Stimulated activated CD8-positive, alpha-beta memory T cell treated with anti-CD3 and anti-CD28 coated beads, Interleukin-4, amount 100 ng/mL, for 48 hours (primary cell): ENCODE measurements at regions not wholly inside any gene's neighbourhood (a gene's known extent, or its start where the extent isn't known, plus 50 kb on each side); places are given as distances from the start of the nearest gene placed in this dataset.

Experiments
- DNase-seq: peaks from one replicate; pipeline ENCODE4 v3.0.0-alpha.2; 2020

DNA sequence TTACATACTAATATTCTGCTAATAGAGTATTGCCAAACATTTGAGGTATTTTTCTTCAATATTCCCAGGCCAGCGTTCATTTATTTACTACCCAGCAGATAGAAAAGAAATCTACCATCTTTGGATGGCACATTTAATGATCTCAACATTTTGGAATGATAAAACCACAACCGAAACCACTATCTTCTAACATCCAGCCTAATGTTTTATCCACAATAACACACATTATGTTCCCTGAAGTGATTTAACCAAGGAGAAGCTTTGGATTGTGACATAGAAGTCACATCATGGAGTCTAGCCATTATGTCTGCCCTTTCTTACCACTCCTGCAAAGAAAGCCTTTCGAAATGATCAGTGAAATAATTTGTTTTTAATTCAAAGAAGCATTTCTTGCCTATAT lies 497.1 kb upstream of the PLXNA2 start:
- DNase-seq = no peak

DNA sequence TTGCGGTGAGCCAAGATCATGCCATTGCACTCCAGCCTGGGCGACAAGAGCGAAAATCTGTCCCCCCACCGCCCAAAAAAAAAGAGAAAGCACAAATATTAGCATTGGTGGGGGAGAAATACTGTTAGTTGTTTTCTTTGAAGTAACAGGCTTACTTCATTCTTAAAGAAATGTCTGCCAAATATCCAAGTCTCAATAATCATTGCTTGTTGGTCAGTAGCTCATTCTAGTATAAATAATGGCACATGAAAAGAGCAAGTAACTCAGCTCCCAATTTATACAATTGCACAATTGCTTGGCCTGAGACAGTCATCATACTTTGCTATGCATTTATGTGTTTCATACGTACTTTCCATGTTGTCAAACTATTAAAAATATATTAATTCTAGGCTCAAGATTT lies 499.2 kb upstream of the PLXNA2 start:
- no peak for DNase-seq

DNA sequence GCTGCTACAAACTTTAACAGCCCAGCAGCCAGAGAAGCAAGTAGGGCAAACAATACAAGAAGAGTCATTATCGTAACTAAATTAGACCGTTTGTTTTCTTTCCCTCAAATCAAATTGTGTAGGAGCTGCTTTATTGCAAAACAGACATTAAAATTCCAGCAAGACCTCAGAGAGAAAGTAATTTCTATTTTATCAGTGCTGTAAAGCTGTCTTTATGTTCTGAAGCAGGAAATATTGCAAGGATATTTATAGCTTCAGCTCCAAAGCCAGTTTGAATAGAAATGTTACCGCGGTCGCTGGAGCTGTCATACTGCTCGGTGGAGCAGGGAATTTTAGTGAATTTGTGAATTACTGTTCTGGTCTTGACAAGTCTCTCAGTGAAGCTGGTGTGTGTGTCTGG lies 503.8 kb upstream of the PLXNA2 start:
- no peak for DNase-seq

DNA sequence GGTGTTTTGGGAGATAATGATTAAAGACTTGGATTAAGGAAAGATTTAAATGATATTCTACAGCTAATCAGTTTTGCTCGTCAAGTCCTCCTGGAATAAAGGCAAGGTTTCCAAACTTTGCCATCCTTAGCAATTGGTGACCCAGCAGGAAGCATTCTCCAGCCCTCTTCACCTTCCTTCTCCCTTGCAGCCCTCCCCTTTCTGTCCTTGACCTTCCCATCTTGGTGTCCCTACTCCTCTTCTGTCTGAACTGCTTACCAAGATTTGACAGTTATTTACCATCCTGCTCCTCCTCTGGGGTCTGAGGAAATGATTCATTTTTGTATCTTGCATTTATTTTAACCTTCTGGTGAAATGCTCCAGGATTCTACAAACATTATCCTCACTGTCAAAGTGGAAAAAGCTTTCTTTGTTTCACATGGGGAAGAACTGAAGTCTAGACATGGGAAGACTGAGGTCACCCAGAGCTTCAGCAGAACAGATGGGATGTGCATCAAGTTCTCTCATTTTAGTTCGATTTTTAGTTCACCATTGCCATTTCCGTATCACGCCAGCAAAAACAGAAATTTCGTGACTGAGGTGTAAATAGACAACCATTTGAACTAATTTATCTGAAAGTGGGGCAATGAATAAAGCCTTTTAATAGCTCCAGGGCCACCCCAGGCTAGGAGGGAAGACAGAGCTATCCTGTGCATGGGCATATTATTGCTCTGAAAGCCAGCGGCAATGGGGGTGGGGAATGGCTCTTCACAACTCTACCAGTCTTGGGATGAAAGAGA lies 504.4 kb upstream of the PLXNA2 start:
- no peak for DNase-seq

DNA sequence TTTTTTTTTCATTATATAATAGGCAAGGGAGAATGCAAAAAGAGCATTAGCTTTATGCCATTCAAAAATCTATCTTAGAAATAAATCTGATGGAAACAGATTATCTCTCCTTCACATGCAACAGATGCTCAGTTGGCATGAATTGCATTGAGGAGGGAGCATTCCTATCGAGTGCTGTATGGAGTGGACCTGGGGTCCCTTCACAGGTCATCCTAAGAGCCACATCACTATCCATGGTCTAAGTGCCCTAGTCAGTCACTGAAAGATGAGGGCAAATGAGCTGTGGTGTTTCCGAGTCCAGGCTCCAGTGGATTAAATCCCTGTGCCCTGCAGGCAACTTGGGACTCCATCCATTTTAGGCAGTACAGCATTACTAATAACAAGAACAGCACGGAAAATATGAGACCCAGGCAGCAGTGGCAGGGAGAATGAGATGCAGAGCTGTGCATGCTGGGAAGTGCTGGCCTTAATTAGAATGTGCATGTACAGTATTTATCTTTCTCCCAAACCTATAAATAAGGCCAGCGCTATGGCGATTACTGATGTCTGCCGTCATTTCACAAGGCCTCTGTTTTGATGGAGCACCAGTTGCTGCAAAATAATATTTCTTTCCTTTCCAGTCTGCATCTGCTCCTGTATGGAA lies 512.3 kb upstream of the PLXNA2 start:
- no peak for DNase-seq

DNA sequence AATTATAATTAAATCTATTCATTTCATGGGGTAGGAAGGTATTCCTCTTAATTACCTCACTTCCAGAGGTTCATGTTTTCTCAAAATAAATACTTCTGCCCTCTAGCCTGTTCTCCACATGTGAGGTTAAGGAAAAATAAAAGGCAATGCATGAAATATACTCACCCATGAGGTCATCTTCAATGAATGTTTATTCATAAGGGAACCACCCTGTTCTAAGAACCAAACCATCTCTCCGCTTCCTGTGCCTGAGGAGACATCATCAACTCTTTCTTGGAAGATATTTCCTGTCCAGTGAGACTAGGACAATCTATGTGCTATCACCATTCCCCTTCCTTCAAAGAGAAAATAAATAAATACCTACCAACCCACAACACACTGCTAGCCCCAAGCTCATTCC lies 513.7 kb upstream of the PLXNA2 start:
- DNase-seq = no peak

DNA sequence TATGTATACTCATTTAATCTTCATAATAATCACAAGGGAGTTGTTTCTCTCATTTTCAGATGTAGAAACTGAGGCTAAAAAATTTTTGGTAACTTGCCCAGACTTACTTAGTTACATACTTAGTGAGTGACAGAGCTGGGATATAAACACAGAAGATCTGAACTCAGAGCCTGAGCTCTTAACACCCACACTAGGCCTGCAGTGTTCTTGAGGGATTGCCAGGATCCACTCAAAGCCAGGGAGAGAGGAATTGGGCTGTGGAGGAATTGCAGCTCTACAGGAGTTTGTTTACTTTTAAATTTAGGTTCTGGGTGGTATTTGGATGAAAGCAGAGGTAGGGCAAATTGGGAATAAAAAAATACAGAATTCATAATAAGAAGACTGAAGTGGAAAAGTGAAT lies 515.1 kb upstream of the PLXNA2 start:
- no peak for DNase-seq

DNA sequence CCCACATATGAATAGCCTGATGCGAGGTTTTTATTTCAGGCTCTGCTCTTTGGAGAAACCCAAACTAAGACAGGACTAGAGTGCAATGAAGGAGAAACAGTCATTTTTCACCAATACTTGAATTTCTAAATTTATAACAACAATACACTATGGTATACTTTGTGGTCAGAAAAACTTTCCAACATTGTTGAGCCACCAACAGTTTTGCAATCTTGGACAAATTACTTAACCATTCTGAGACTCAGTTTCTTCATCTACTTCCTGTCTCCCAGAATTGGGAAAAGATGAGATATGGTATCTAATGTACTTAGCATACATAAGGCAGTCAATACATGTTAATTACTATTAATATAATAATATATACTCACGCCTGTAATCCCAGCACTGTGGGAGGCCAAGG lies 519.8 kb upstream of the PLXNA2 start:
- DNase-seq = no peak

DNA sequence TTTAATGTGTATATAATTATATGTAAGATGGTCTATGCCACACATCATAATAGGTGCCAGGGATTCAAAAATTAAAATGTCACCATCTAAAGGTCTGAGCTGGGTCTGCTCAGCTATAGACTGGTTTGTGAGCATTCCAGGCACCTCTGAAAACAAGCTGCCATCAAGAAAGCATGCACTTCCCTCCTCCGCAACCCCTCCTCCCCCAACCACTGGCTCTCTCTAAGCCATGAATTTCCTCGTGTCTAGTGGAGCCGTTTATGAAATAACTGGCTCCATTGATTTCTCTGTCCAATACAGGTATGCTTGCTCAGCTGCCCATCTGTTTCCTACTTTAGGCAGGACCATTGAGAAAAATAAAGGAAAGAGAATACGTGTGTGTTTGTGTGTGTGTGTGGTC lies 522.6 kb upstream of the PLXNA2 start:
- DNase-seq = no peak

DNA sequence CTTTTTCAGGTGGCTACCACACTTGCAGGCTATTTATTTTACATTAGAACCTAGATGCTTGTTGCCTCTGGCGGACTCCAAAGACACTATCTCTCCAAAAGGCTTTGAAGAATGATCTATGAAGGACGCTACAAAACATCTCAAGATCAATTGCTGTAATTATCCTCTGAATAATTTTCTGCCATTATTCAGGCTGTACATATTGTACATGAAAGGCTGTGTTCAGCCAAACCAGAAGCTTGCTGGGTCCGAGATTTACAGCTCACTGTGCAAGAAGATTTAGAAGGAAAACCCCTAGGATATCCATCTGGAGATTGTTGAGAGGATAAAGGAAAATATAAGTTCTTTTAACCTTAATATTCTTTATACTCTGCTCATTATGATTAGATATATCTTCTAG lies 523.6 kb upstream of the PLXNA2 start:
- no peak for DNase-seq

DNA sequence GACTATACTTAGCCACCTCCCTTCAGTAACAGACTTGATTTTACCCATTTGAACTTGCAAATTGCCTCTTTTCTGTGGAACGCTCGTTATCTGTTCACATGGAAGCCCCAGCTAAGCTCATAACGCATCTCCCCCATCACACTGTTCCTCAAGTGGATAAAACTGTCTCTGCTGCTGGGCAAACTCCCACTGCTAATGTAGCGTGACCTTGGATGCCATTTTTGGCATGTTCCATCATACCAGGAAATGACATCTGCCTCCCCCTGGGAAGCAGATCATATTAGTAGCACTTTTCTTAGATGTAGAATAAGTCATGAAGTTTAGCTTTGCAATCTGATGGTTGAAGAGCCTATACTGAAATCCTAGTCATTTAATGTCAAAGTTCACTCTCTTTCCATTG lies 528.7 kb upstream of the PLXNA2 start:
- DNase-seq = no peak

DNA sequence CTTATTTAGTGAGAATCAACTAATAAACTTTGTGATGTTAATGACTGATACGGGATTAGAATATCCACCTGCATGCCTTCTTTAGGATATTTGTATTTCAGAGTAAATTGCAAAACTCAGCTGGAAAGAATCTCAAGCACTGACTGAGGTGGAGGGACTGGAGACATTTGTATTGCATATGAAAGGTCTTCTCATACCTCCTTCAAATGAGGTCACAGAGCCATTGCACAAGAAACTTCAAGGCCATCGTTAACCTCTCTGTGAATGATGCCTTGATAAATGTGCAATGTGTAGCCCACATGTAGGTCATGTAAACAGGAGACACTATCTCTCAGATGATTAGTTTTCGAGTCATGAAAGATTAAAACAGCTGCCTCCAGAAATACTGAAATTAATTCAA lies 531.7 kb upstream of the PLXNA2 start:
- DNase-seq = no peak

DNA sequence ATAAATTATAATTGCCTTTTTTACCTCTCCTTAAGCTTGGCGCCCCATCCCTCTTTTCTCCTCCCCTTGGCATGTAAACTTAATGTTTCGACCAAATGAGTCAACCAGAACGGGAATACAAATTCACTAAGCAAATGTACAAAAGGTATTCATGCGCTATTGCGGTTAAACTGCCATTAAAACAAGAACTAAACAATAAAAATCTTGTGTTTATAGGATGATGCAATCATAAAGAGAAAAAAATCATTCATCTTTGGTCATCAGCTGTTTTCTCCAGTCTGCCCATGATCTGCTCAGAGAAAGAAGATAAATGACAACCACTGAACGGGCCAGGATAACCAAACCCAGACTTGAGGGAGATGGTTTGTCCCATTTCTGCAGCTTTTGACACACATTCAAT lies 534.2 kb upstream of the PLXNA2 start:
- no peak for DNase-seq

DNA sequence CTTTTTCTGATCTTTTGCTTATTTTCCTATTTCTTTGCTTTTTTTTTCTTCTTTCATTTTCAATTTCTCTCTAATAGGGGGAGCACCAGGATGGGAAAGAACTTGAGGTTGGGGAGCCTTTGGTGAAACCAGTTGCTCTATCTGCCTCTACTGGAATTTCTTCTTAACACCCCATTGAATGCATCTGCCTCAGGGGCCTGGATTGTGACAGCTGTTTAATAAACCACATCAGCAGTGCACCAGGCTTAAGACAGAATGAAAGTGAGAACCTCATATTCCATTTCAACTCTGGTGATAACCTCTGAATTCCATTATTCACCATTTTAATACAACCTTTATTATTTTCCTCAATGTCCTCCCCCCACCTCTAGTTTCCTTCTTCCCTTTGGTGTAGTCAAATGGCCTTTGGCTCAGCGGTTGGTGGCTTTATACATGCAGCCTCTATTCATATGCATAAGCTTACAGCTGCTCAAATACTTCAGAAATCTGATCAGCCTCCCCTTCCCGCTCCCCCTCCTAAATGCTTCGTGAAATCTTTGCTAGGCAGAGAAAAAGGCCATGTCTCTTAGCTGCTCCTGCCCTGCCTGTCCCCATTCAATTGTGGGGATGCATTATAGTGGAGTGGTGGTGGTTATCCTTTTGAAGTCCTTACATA lies 537.3 kb upstream of the PLXNA2 start:
- DNase-seq = no peak

DNA sequence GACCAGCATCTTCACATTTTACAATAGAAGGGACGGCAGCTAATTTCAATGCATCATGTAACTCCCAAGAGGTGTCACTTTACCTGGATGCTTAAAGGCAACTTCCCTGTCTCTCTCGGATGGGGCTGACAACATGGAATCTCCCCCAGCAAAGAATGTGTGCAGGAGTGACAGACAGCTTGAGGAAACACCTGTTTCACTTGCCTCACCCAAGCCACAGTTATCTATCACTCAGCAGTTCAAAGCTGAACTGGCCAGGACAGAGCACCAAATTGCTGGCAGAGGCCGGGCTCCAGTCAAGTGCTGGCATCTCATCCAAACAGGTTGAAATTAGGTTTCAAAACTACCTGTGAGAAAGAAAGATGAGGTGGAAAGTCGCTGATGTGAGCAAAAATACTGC lies 538.0 kb upstream of the PLXNA2 start:
- no peak for DNase-seq

DNA sequence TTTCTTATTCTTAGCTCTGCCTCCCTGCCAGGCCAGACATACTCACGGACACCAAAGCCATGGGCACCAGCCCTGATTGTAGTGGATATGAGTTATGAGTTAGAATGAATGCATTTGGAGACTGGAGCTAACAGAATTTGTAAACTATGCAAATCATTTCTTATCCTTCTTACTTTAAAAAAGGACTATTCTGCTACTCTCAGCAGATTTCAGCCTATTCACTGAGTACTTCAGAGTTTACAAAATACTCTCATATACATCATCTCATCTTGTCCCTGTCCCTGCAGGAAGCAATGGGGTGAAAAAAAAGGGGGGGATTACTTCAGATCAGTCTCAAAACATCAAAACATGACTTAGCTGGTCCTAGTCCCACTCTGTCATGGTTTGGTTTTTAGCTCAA lies 541.4 kb upstream of the PLXNA2 start:
- no peak for DNase-seq

DNA sequence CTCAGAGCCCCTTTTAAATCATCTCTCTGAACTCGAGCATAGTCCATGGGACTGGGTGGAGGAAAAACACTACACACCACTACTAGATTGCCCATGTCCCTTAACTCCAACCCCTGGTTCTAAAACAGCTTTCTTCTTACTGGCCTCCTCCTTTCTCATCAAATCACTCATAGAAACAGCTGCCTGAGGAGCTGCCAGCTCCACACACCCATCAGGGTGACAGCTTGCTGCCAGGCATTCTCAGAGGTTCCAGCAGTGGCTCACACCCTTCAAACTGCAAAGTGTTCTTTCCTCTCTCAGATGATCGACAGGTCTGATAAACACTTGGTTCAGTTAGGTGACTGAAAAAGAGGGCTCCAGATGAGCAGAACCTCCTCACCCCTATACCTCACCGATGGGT lies 543.0 kb upstream of the PLXNA2 start:
- DNase-seq = no peak

DNA sequence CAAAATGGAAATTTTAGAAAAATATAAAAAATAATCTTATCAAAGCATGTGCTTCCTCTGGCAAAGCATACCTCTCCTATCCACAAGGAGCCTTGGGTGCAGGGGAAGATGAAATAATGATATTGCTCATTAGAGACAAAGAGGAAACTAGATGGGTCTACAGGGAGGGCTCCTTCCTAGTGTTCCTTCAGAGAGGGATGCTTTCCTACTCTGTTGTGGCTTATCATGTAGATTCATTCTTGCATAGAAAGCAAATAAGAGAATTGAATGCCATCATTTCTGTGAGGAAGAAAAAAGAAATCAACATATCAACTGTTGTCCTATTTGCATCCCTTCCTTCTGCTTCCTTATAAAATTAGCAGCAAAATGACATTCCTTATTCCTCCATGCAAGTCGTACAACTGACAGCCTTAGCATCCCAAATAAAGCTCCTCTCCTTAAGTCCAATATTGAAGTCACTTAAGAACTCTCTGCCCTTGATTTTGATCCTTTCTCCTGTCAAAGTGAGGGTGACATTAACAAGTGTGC lies 543.9 kb upstream of the PLXNA2 start:
- DNase-seq = no peak

DNA sequence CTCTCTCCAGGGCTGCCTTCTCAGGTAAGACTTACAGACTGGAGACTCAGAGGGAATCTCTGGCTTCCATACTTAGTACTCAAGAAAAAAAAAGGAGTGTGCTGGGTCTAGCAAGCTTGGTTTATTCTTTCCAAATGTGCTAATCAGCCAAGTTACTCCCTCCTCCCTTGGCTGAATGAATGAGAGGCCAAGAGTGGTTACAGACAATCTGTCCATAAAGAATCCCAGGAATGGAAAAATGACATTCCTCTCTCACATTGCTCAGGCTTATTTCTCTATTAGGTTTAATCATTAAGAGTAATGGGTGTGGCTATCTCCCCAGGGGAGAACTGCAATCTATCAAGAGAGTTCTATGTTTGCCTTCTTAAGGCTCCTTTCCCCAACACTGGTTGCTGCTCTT lies 547.3 kb upstream of the PLXNA2 start:
- DNase-seq = no peak

DNA sequence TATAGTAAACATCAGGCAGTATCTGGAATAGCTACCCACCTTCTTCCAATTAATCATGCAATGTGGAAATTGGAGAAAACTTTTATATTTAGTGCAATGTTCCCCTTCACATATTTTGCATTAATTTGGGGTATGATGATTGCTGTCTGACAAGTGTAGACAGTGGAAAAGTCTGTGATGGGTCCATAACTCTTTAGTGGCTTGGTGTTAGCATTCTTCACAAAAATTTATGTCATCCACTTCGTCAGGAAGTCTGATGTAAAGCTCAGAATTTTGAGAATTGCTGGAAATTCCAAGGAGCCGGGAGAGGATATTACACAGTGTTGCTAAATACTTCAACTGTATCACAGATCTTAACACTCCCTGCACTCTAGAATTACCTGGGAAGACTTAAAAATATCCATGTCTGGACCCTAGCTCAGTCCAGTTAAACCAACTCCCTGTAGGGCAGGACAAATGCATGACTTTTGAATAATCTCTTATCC lies 549.7 kb upstream of the PLXNA2 start:
- no peak for DNase-seq

DNA sequence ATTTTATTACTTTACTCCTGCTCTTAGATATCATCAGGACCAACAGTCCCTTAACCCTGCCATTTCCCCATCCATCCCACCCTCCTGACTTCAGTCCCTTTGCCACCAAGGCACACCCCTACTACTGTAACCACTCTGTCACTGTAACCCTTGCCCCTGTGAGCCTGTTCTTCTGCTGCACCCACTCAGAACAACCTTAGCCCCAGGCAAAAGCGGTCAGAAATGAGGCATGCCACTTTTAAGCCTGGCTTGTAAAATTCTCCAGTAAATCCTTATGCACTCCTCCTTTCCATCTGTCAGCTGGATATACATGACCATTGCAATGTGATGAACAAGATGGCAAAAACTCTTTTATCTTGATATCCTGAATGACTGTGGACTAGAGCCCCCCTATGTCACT lies 555.0 kb upstream of the PLXNA2 start:
- DNase-seq = no peak

DNA sequence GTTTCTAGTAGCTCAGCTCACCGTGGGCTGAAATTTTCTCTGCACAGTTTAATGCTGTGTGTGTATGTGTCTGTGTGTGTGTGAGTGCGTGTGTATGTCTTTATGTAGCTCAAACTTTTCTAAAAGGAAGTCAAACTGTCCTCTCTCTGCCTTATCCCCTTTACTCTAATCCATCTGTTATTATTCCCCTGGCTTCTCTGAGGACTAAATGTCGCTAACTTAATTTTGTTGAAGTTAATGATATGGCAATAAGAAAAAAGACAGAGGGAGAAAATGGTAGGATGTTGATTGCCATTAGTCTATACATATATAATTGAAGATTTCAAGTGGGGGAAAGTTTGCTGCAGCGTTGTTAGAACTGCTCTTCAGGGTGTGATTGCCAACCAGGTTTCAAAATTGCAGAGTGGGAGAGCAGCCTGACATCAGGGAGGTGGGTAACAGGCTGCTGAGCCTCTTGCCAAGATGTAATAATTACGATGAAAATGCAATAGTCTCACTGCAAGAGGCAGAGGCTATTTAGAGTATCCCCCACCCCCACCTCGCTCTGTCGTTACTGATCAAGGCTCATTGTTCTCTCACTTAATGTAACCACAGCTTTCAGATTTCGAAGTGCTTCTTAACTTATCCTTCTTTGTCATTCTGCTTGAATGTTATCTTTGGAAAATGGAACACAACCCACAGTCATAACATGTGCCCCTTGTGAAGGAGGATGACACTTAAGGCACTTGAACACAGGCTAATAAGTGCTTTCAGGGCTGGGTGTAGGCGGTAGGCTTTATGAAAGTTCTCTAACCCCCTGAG lies 559.0 kb upstream of the PLXNA2 start:
- no peak for DNase-seq

DNA sequence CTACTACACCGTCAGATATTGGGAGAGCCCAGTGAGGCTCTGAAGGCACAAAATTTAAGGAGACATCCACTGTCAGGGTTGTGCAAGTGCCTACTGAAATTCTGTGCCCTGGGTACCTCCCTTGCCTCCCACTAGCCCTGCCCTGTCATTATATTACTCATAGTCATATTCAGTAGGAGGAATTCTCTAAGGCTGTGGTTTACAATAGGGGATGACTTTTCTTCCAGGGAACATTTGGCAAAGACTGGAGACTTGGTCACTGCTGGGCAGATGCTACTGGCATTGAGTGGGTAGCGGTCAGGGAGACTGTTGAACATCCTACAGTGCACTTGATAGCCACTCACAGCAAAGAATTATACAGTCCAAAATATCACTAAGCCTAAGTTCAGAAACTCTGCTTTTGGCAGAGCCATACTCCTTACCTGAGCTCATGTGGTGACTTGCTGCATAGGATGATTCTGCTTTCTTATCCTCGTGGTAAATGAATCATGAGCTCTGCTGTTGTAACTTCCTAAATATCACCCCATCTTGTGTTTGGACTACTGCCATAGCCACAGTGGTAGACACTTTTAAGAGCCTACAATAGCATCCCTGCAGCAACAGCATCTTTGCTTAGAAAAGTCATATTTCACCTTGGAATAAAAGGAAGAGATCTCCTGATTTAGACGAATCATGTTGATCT lies 563.4 kb upstream of the PLXNA2 start:
- DNase-seq = no peak
